HFF-Myc (cell line): ENCODE measurements at regions not wholly inside any gene's neighbourhood (a gene's known extent, or its start where the extent isn't known, plus 50 kb on each side); places are given as distances from the start of the nearest gene placed in this dataset.
"Not testable (repeated sequence)": the region's sequence is repeated elsewhere in the genome, so short reads cannot be mapped to it uniquely, and the experiment has no call there.

Experiments
- DNase-seq: peaks from one replicate; pipeline ENCODE4 v3.0.0-alpha.2; 2011; ENCODE audit warnings: low read depth; ENCODE audit errors: extremely low read depth
- H3K4me3 ChIP-seq: replicated peaks from 2 replicates; pipeline ENCODE4 v1.5.1; 2011; ENCODE audit warnings: low read depth, mild to moderate bottlenecking, control low read depth, low read length
- TF ChIP-seq, protein P1 (sequence below): IDR thresholded peaks from 2 replicates; pipeline ENCODE4 v1.5.1; 2012; ENCODE audit warnings: mild to moderate bottlenecking, low read depth, low read length, control low read depth; ENCODE audit errors: missing control alignments

DNA sequence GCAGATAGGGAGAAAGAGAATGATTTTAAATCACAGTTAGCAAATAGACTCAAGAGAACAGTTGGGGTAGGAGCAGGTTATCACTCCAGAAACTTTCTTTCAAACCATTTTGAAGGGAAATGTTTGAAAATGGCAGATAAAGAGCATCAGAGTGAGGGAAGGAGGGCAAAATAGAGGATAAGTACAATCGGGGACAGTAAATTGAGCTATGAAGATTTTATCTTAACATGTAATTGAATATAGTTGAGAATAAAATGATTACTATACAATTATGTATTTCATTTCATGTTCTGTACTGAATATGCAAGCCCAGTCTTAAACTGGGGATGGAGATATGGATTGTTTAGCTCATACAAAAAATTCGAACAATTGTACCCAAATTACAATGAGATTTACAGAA lies 54.0 kb downstream of the MAP10 start:
- H3K4me3 ChIP-seq: no peak overlapping the region
- DNase-seq: no peak
- TF ChIP-seq, protein P1, sequence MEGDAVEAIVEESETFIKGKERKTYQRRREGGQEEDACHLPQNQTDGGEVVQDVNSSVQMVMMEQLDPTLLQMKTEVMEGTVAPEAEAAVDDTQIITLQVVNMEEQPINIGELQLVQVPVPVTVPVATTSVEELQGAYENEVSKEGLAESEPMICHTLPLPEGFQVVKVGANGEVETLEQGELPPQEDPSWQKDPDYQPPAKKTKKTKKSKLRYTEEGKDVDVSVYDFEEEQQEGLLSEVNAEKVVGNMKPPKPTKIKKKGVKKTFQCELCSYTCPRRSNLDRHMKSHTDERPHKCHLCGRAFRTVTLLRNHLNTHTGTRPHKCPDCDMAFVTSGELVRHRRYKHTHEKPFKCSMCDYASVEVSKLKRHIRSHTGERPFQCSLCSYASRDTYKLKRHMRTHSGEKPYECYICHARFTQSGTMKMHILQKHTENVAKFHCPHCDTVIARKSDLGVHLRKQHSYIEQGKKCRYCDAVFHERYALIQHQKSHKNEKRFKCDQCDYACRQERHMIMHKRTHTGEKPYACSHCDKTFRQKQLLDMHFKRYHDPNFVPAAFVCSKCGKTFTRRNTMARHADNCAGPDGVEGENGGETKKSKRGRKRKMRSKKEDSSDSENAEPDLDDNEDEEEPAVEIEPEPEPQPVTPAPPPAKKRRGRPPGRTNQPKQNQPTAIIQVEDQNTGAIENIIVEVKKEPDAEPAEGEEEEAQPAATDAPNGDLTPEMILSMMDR: no peak

DNA sequence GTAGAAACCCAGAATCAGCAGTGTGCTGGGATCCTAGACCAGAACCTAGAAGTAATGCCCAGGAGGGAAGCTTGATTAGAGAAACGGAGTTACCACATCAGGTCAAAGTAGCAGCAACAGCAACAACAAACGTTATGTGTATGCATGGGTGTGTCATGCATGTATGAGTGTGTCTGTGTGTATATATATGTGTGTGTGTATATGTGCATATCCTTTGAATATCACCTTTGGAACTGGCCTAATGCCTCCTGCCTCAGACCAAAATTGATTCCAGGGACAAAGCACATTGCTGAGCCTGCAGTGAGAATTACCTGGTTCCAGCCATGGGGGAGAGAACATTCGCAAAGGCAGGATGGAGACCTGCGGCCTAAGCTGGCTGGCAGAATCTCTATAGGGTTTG lies 55.9 kb downstream of the MAP10 start:
- TF ChIP-seq, protein P1: no peak
- DNase-seq: no peak
- H3K4me3 ChIP-seq: no peak overlapping the region

DNA sequence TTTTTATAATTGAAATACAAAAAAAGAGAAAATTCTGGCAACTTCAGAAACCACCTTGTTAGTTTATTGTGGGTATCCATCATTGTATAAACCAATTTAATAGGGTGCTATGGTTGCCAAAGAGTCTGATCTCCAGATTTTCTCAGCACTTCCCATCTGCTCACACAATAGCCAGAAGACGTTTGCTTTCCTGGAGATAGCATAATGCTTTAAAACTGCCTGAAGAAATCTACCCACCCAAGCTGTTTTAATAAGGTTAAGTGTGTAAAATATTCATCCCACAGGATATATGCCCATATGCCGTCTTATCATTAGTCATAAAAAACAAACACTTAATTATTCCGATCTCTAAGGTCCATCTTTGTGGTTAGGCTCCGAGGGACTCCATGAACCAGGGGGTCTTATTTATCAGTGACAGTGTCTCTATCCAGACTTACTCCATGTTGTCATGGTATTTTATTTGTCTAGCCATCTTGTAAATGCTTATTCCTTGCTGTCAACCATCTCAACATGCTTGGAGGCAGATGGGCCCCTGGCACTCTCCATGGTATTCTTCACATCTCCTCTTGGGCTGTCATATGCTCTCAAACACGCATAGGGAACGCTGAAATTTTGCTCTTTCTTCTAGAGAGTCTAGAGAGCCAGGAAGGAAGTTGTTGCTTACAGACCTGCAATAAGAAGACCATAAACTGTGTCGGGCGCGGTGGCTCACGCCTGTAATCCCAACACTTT lies 58.5 kb downstream of the MAP10 start:
- no peak overlapping the region for H3K4me3 ChIP-seq
- DNase-seq: no peak
- TF ChIP-seq, protein P1: no peak

DNA sequence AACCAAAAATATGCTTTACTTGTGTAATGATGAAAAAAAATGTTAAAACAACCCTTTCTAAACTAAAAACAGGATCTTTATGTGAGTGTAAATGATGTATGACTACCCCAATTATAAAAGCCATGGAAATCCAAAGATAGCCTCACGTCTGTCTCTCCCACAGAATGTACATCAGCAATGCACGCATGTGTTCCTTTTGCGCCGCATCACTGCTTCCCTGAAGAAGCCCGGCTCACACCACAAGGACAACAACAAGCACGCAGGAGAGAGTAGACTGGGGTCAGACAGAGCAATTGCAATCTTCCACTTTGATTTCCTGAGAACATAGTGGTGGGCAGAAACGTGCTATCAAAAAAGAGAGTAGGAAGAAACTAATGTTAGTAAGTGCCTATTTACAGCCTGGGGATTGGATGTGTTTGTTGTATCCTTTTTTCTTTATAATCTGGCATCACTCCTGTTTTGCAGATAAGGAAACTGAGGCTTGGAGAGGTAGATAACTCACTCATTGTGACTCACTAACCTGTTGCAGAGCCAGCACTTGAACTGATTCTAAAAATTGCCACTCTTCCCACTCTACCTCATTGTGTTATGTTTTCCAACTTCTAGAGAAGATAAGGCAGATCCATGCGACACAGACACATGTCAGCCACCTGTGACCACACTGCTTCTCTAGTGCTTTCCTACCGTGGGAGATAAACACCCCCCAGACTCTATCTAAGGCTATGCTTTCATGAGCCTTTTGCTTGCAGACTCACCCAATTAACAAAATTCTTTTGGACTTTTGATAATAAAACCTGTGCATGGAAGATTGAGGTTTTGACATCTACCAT lies 60.1 kb downstream of the MAP10 start:
- H3K4me3 ChIP-seq: no peak overlapping the region
- TF ChIP-seq, protein P1: no peak
- no peak for DNase-seq

DNA sequence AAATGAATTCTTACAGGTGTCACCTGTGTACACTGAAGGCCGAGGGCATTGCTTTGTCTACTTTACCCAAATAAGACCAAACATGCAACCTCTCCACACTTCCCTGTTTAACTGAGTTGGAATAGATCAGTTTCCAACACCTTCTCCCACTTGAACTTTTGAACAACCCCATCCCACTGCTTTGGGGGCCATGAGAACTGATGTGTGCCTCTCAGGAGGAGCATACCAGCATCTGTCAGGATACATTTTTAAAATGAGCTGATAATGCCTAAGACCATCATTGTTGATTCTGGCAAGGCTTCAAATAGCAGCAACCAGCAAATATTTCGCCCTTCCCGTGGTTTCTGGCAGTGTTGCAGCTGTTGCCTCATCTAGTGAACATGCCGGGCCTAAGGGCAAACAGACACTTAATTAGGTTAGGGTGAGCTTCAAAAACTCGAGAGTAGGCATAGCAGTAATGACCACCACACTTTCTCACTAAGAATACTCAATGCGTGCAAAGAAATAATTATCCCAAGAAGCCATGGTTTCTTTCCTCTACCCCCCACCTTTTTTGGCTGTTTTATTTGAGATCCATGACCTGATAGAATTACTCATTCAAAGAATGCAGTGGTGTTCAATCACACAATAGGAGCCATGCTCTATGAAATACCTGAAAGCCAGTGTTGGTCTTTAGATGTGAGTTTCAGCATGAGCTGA lies 63.7 kb downstream of the MAP10 start:
- H3K4me3 ChIP-seq: no peak overlapping the region
- peak; percentile 71 for DNase-seq

DNA sequence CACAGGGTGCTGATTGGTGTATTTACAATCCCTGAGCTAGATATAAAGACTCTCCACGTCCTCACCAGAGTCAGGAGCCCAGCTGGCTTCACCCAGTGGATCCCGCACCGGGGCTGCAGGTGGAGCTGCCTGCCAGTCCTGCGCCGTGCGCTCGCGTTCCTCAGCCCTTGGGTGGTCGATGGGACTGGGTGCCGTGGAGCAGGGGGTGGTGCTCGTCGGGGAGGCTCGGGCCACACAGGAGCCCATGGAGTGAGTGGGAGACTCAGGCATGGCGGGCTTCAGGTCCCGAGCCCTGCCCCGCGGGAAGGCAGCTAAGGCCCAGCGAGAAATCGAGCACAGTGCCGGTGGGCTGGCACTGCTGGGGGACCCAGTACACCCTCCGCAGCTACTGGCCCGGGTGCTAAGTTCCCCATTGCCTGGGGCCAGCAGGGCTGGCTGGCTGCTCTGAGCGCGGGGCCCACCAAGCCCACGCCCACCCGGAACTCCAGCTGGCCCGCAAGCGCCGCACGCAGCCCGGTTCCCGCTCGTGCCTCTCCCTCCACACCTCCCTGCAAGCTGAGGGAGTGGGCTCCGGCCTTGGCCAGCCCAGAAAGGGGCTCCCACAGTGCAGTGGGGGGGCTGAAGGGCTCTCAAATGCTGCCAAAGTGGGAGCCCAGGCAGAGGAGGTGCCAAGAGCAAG lies 66.2 kb downstream of the MAP10 start:
- not testable (repeated sequence) for DNase-seq, H3K4me3 ChIP-seq

More for the DNA sequence above, 63.7 kb downstream of the MAP10 start:
- TF ChIP-seq, protein P1: no peak
